GM12875 (cell line): ENCODE measurements at regions not wholly inside any gene's neighbourhood (a gene's known extent, or its start where the extent isn't known, plus 50 kb on each side); places are given as distances from the start of the nearest gene placed in this dataset.

Source experiments
- H3K4me3 ChIP-seq: one replicate; pipeline ENCODE4 v1.5.1; 2011; ENCODE audit warnings: low read depth, low read length, control low read depth
- CTCF ChIP-seq: IDR thresholded peaks from 2 replicates; pipeline ENCODE4 v1.5.1; 2011; ENCODE audit warnings: low read depth, mild to moderate bottlenecking, control low read depth, inconsistent platforms, low read length, moderate library complexity, borderline replicate concordance; ENCODE audit not compliant: insufficient read depth

- H3K4me3 ChIP-seq = no peak overlapping the region
- TF ChIP-seq CTCF = no peak
Observed at GRCh38 chr2:12035956-12036639, 289.7 kb downstream of the LPIN1 start.

- no peak overlapping the region for H3K4me3 ChIP-seq
- no peak for TF ChIP-seq CTCF
Observed at GRCh38 chr2:12036640-12036983, 290.2 kb downstream of the LPIN1 start.

DNA sequence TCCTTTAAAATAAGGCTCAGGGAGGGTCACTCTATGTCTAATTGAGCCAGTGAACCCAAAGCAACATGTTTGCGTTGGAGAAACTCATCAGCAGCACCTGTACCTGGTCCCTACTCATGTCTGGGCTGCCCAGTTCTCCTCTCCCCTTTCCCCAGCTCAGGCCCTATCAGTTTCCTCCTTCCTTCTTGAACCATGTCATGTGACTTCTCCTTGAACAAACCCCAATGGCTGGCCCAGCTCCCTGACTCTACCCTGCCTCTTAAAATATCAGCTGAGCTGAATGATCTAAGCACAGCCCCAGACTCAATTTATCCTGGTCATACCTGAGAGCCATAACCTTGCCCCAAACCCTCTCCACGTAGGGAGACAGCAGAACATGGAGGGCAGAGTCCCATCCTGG, 290.9 kb downstream of the LPIN1 start:
- no peak overlapping the region for H3K4me3 ChIP-seq
- TF ChIP-seq CTCF = no peak

DNA sequence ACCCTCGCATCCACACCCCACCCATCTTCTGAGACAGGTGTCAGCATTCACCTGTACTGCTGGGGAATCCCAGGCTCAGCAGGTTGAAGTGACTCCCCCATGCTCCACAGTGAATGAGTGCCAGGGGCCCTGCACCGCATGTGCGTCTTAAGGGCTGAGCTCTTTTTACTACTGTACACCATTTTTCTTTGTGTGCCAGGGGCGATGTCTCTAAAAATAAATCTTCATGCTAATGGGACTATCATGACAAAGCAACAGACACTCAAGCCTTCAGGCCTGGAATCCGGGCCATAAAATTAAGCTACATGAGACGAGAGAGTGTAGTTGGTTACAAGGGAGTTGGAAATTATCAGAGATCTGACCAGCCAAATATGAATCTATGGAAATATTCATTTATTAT, 294.8 kb downstream of the LPIN1 start:
- H3K4me3 ChIP-seq = no peak overlapping the region
- no peak for TF ChIP-seq CTCF

GRCh38 chr2:12043131-12043530, 296.7 kb downstream of the LPIN1 start:
- H3K4me3 ChIP-seq = no peak overlapping the region
- TF ChIP-seq CTCF = no peak

DNA sequence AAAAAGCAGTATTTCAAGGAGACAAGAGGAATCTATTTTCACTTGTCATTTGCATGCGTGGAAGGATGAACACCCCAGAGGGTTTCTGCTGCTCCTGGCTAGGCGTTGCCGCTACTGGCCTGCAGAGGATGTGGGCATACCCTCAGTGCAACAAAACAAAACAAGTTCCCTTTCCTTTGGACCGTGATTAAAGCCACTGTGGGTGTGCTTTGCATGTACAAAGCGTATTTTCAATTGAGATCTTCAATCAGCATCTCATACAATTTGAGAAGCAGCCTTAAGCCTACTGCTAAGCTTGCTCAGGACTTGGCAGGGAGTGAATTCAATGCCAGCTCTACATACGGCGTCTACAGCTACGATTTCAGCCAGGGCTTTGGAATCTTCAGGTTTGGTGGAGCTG, 298.4 kb downstream of the LPIN1 start:
- TF ChIP-seq CTCF = peak; percentile 19; the same call in 1 of the 2 replicates
- no peak overlapping the region for H3K4me3 ChIP-seq

GRCh38 chr2:12045864-12046291, 299.4 kb downstream of the LPIN1 start:
- no peak for TF ChIP-seq CTCF
- no peak overlapping the region for H3K4me3 ChIP-seq
